ENCODE measurements at regions not wholly inside any gene's neighbourhood (a gene's known extent, or its start where the extent isn't known, plus 50 kb on each side); places are given as distances from the start of the nearest gene placed in this dataset.
"Not testable (repeated sequence)": the region's sequence is repeated elsewhere in the genome, so short reads cannot be mapped to it uniquely, and the experiment has no call there.

GRCh38 chr13:44651724-44652123 is 75.6 kb upstream of the TSC22D1 start:
- no peak for TF ChIP-seq CTCF (IDR thresholded peaks at IDR 0.05; ENCODE audit: low read depth, low read length, missing control alignments)
- in situ Hi-C loops (cut with HindIII; ENCODE audit: low pct_ligation_motif_present, low sequenced_read_pairs), result no loop called here
- Histone ChIP-seq H3K27ac (no peak overlapping the region), H3K36me3 (replicated peaks) (no peaks in the 10 kb centered on the region), H3K4me3 (ENCODE audit: low read depth, low read length) (no peak overlapping the region), H3K27me3 (replicated peaks) (no peaks in the 10 kb centered on the region)
- no peak for DNase-seq

- DNase-seq, result no peak
- Histone ChIP-seq H3K4me3 (ENCODE audit: low read depth, low read length) (no peak overlapping the region), H3K27me3 (replicated peaks) (no peaks in the 10 kb centered on the region), H3K27ac (no peak overlapping the region), H3K36me3 (replicated peaks) (no peaks in the 10 kb centered on the region)
- in situ Hi-C loops (cut with HindIII; ENCODE audit: low pct_ligation_motif_present, low sequenced_read_pairs), result no loop called here
- TF ChIP-seq CTCF (IDR thresholded peaks at IDR 0.05; ENCODE audit: low read depth, low read length, missing control alignments), result peak; percentile 8
Measured at GRCh38 chr13:44651209-44651608, 75.1 kb upstream of the TSC22D1 start.

GRCh38 chr13:44649834-44650233 is 73.7 kb upstream of the TSC22D1 start:
- H3K27ac ChIP-seq, result no peak overlapping the region
- no peak for DNase-seq
- no peaks in the 10 kb centered on the region for H3K36me3 ChIP-seq (replicated peaks)
- no peaks in the 10 kb centered on the region for H3K27me3 ChIP-seq (replicated peaks)
- TF ChIP-seq CTCF (IDR thresholded peaks at IDR 0.05; ENCODE audit: low read depth, low read length, missing control alignments), result no peak
- H3K4me3 ChIP-seq (ENCODE audit: low read depth, low read length), result no peak overlapping the region
- in situ Hi-C loops (cut with HindIII; ENCODE audit: low pct_ligation_motif_present, low sequenced_read_pairs), result no loop called here

GRCh38 chr13:44649104-44649428 is 72.9 kb upstream of the TSC22D1 start:
- Histone ChIP-seq H3K36me3 (replicated peaks) (no peaks in the 10 kb centered on the region), H3K27ac (no peak overlapping the region), H3K4me3 (ENCODE audit: low read depth, low read length) (no peak overlapping the region), H3K27me3 (replicated peaks) (no peaks in the 10 kb centered on the region)
- TF ChIP-seq CTCF (IDR thresholded peaks at IDR 0.05; ENCODE audit: low read depth, low read length, missing control alignments), result no peak
- in situ Hi-C loops (cut with HindIII; ENCODE audit: low pct_ligation_motif_present, low sequenced_read_pairs), result no loop called here
- DNase-seq, result no peak

- Histone ChIP-seq H3K27me3 (replicated peaks) (no peaks in the 10 kb centered on the region), H3K4me3 (ENCODE audit: low read depth, low read length) (no peak overlapping the region), H3K36me3 (replicated peaks) (no peaks in the 10 kb centered on the region), H3K27ac (no peak overlapping the region)
- TF ChIP-seq CTCF (IDR thresholded peaks at IDR 0.05; ENCODE audit: low read depth, low read length, missing control alignments), result peak; percentile 41
- DNase-seq, result no peak
- in situ Hi-C loops (cut with HindIII; ENCODE audit: low pct_ligation_motif_present, low sequenced_read_pairs), result no loop called here
Measured at GRCh38 chr13:44648392-44649103, 72.4 kb upstream of the TSC22D1 start.

GRCh38 chr13:44647560-44647959 is 71.4 kb upstream of the TSC22D1 start:
- in situ Hi-C loops (cut with HindIII; ENCODE audit: low pct_ligation_motif_present, low sequenced_read_pairs); H3K36me3 ChIP-seq (replicated peaks); H3K4me3 ChIP-seq (ENCODE audit: low read depth, low read length); H3K27me3 ChIP-seq (replicated peaks); DNase-seq; H3K27ac ChIP-seq: not testable (repeated sequence)
